ENCODE measurements at regions not wholly inside any gene's neighbourhood (a gene's known extent, or its start where the extent isn't known, plus 50 kb on each side); places are given as distances from the start of the nearest gene placed in this dataset.
"Not testable (repeated sequence)": the region's sequence is repeated elsewhere in the genome, so short reads cannot be mapped to it uniquely, and the experiment has no call there.

GRCh38 chr5:106637275-106637674, 1033.5 kb downstream of the EFNA5 start:
- no peaks in the 10 kb centered on the region for H3K4me1 Mint-ChIP-seq

DNA sequence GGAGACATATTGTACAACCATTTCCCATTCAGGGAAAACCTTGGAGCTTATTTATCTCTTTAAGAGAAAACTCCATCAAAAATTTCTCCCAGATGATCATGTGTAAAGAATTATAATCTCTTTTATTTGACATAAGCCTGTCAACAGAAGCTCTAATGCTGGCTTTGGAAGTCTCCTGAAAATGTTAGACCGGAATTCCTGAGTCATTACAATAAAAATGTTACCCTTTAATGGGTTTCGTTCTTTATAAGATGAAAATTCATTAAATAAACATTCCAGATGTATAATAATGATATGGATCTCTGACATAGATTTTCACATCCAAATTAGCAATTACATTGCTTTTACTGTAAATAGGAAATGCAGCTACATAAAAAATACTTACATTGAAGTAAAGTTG, 1036.4 kb downstream of the EFNA5 start:
- ChIA-PET CTCF (no interaction called here), POLR2A (no interaction called here)
- ATAC-seq (no peak), DNase-seq (no peak)
- no peaks in the 10 kb centered on the region for H3K36me3 Mint-ChIP-seq (ENCODE audit: low read depth)
- no peak overlapping the region for H3K4me3 Mint-ChIP-seq
- H3K9me3 Mint-ChIP-seq (ENCODE audit: low read depth) = peaks cover 7% of the 10 kb centered on the region
- intact Hi-C loops (cut with DNase I, micrococcal nuclease) = no loop called here
- no peaks in the 10 kb centered on the region for H3K27me3 Mint-ChIP-seq
- H3K27ac Mint-ChIP-seq = no peak overlapping the region
- no peaks in the 10 kb centered on the region for H3K4me1 Mint-ChIP-seq

More at GRCh38 chr5:106637275-106637674, 1033.5 kb downstream of the EFNA5 start:
- Mint-ChIP-seq H3K4me3 (no peak overlapping the region), H3K9me3 (ENCODE audit: low read depth) (peaks cover 7% of the 10 kb centered on the region), H3K27me3 (no peaks in the 10 kb centered on the region), H3K36me3 (ENCODE audit: low read depth) (no peaks in the 10 kb centered on the region), H3K27ac (no peak overlapping the region)
- ChIA-PET POLR2A (no interaction called here), CTCF (no interaction called here)
- no peak for ATAC-seq
- no peak for DNase-seq
- intact Hi-C loops (cut with DNase I, micrococcal nuclease) = no loop called here

GRCh38 chr5:106633825-106634224, 1036.9 kb downstream of the EFNA5 start:
- intact Hi-C loops (cut with DNase I, micrococcal nuclease) = no loop called here
- Mint-ChIP-seq H3K4me1 (no peaks in the 10 kb centered on the region), H3K9me3 (ENCODE audit: low read depth) (peaks cover 9% of the 10 kb centered on the region), H3K36me3 (ENCODE audit: low read depth) (no peaks in the 10 kb centered on the region), H3K27me3 (no peaks in the 10 kb centered on the region), H3K4me3 (no peak overlapping the region), H3K27ac (no peak overlapping the region)
- no peak for ATAC-seq
- POLR2A ChIA-PET = no interaction called here
- no peak for DNase-seq
- CTCF ChIA-PET = interaction anchor here (1.3 kb wide), 1 partner anchor 14 kb away, joined by 3 read pairs; no protein-coding TSS in a partner anchor

- H3K4me1 Mint-ChIP-seq; H3K9me3 Mint-ChIP-seq (ENCODE audit: low read depth); ATAC-seq; DNase-seq; POLR2A ChIA-PET; H3K27me3 Mint-ChIP-seq; H3K27ac Mint-ChIP-seq; intact Hi-C loops (cut with DNase I, micrococcal nuclease); CTCF ChIA-PET; H3K4me3 Mint-ChIP-seq; H3K36me3 Mint-ChIP-seq (ENCODE audit: low read depth): not testable (repeated sequence)
These were observed 1042.3 kb downstream of the EFNA5 start for GRCh38 chr5:106628456-106628855.

DNA sequence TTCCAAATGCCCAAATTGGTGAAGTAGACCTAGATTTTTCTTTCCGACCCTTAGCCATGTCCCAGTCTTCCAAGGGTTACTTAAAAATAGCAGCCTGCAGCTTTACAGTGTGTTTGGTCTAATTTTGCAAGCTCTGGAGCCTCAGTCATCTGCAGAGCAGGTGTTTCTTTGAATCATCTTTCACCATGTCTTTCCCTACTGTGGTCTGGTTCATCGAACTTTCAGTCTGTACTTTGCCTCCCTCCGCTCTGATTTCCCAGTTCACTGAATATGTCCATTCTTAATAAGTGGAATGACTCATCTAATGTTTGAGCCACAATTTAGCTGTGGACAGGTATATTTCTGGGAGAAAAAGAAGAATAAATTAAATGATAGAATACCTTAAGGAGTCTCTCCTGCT, 1060.7 kb downstream of the EFNA5 start:
- H3K4me3 Mint-ChIP-seq = no peak overlapping the region
- no peaks in the 10 kb centered on the region for H3K9me3 Mint-ChIP-seq (ENCODE audit: low read depth)
- DNase-seq = no peak
- ChIA-PET CTCF (no interaction called here), POLR2A (no interaction called here)
- no peaks in the 10 kb centered on the region for H3K27me3 Mint-ChIP-seq
- no peak overlapping the region for H3K27ac Mint-ChIP-seq
- no peak for ATAC-seq
- intact Hi-C loops (cut with DNase I, micrococcal nuclease) = no loop called here
- no peaks in the 10 kb centered on the region for H3K4me1 Mint-ChIP-seq
- H3K36me3 Mint-ChIP-seq (ENCODE audit: low read depth) = no peaks in the 10 kb centered on the region

DNA sequence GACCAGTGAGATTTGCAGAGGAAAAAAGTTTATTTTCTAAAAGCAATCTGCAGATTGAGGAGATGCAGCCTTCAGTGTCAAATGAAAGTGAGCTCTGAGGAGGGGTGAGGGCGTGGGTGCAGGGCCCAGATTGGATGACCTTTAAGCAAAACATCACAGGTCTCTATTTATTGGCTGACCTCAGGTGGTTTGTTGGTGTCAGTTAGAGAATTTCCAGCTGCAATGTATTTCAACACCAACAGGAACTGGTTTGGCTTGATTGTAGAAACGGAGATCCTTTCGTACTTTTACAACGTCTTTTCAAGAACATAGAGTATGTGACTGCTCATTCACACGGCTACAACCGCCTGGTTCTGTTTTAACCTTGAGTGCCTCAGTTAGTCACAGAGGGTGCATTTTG, 1069.1 kb downstream of the EFNA5 start:
- Mint-ChIP-seq H3K36me3 (ENCODE audit: low read depth) (no peaks in the 10 kb centered on the region), H3K9me3 (ENCODE audit: low read depth) (peaks cover 8% of the 10 kb centered on the region), H3K4me3 (no peak overlapping the region), H3K27ac (no peak overlapping the region), H3K27me3 (no peaks in the 10 kb centered on the region), H3K4me1 (no peaks in the 10 kb centered on the region)
- DNase-seq (no peak), ATAC-seq (no peak)
- POLR2A ChIA-PET = no interaction called here
- intact Hi-C loops (cut with DNase I, micrococcal nuclease) = no loop called here
- CTCF ChIA-PET = no interaction called here

DNA sequence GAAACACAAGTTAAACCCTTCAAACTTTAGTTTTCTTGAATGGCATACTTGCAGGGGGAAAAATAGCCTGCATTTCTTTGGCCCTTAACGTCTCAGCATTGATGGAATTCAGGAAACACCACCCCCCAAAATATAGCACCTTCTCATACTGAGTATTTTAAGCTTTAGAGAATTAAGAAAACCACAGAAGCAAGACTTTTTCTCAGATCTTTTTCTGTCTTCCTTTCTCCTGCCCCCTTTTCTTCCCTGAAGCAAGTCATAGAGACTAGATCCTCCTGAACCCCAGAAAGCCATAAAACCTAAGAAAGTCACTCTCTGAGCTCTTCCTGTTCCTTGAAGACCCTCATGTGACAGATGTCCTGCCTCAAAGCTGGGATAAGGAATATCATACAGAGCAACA, 1069.9 kb downstream of the EFNA5 start:
- CTCF ChIA-PET = no interaction called here
- DNase-seq (no peak), ATAC-seq (no peak)
- Mint-ChIP-seq H3K4me1 (no peaks in the 10 kb centered on the region), H3K27me3 (no peaks in the 10 kb centered on the region), H3K9me3 (ENCODE audit: low read depth) (peaks cover 8% of the 10 kb centered on the region), H3K27ac (no peak overlapping the region), H3K36me3 (ENCODE audit: low read depth) (no peaks in the 10 kb centered on the region), H3K4me3 (no peak overlapping the region)
- intact Hi-C loops (cut with DNase I, micrococcal nuclease) = no loop called here
- POLR2A ChIA-PET = no interaction called here

GRCh38 chr5:106595864-106596263, 1074.9 kb downstream of the EFNA5 start:
- POLR2A ChIA-PET = no interaction called here
- intact Hi-C loops (cut with DNase I, micrococcal nuclease) = no loop called here
- no peak overlapping the region for H3K27ac Mint-ChIP-seq
- H3K4me1 Mint-ChIP-seq = no peaks in the 10 kb centered on the region
- no peaks in the 10 kb centered on the region for H3K36me3 Mint-ChIP-seq (ENCODE audit: low read depth)
- CTCF ChIA-PET = no interaction called here
- H3K4me3 Mint-ChIP-seq = no peak overlapping the region
- peaks cover 6% of the 10 kb centered on the region for H3K9me3 Mint-ChIP-seq (ENCODE audit: low read depth)
- no peak for ATAC-seq
- no peak for DNase-seq
- no peaks in the 10 kb centered on the region for H3K27me3 Mint-ChIP-seq

- H3K4me1 Mint-ChIP-seq = no peaks in the 10 kb centered on the region
- ChIA-PET POLR2A (no interaction called here), CTCF (no interaction called here)
- no peaks in the 10 kb centered on the region for H3K27me3 Mint-ChIP-seq
- H3K36me3 Mint-ChIP-seq (ENCODE audit: low read depth) = no peaks in the 10 kb centered on the region
- DNase-seq = no peak
- no peak overlapping the region for H3K4me3 Mint-ChIP-seq
- no peak for ATAC-seq
- H3K9me3 Mint-ChIP-seq (ENCODE audit: low read depth) = peaks cover 3% of the 10 kb centered on the region
- intact Hi-C loops (cut with DNase I, micrococcal nuclease) = no loop called here
- H3K27ac Mint-ChIP-seq = no peak overlapping the region
These were observed 1086.5 kb downstream of the EFNA5 start for GRCh38 chr5:106584268-106584667.

GRCh38 chr5:106578736-106579135, 1092.0 kb downstream of the EFNA5 start:
- H3K36me3 Mint-ChIP-seq (ENCODE audit: low read depth) = no peaks in the 10 kb centered on the region
- H3K9me3 Mint-ChIP-seq (ENCODE audit: low read depth) = no peaks in the 10 kb centered on the region
- no peaks in the 10 kb centered on the region for H3K4me1 Mint-ChIP-seq
- no peaks in the 10 kb centered on the region for H3K27me3 Mint-ChIP-seq
- H3K4me3 Mint-ChIP-seq = no peak overlapping the region
- POLR2A ChIA-PET = no interaction called here
- CTCF ChIA-PET = no interaction called here
- no peak for DNase-seq
- intact Hi-C loops (cut with DNase I, micrococcal nuclease) = no loop called here
- no peak for ATAC-seq
- no peak overlapping the region for H3K27ac Mint-ChIP-seq

DNA sequence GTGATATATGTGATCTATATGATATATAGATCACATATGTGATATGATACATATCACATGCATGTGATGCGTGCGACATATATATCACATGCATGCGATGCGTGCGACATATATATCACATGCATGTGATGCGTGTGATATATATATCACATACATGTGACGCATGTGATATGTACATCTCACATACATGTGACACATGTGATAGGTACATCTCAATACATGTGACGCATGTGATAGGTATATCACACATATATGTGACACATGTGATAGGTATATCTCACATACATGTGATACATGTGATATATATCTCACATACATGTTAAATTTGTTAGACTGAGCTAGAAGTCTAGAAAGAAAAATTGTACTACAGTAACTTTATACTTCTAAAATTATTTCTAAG, 1095.9 kb downstream of the EFNA5 start:
- no peak for ATAC-seq
- ChIA-PET CTCF (no interaction called here), POLR2A (no interaction called here)

GRCh38 chr5:106566031-106566430, 1104.7 kb downstream of the EFNA5 start:
- DNase-seq = no peak
- Mint-ChIP-seq H3K4me1 (no peaks in the 10 kb centered on the region), H3K27ac (no peak overlapping the region), H3K9me3 (ENCODE audit: low read depth) (peaks cover 6% of the 10 kb centered on the region), H3K4me3 (no peak overlapping the region), H3K36me3 (ENCODE audit: low read depth) (no peaks in the 10 kb centered on the region), H3K27me3 (no peaks in the 10 kb centered on the region)
- CTCF ChIA-PET = no interaction called here
- POLR2A ChIA-PET = interaction anchor here (0.8 kb wide), 1 partner anchor 8 kb away, joined by 3 read pairs; no protein-coding TSS in a partner anchor
- no peak for ATAC-seq
- intact Hi-C loops (cut with DNase I, micrococcal nuclease) = no loop called here

More for the DNA sequence above, 1095.9 kb downstream of the EFNA5 start:
- no peak for DNase-seq
- no peaks in the 10 kb centered on the region for H3K36me3 Mint-ChIP-seq (ENCODE audit: low read depth)
- no peaks in the 10 kb centered on the region for H3K9me3 Mint-ChIP-seq (ENCODE audit: low read depth)
- H3K27ac Mint-ChIP-seq = no peak overlapping the region
- no peak overlapping the region for H3K4me3 Mint-ChIP-seq
- intact Hi-C loops (cut with DNase I, micrococcal nuclease) = no loop called here
- H3K4me1 Mint-ChIP-seq = no peaks in the 10 kb centered on the region
- H3K27me3 Mint-ChIP-seq = no peaks in the 10 kb centered on the region

DNA sequence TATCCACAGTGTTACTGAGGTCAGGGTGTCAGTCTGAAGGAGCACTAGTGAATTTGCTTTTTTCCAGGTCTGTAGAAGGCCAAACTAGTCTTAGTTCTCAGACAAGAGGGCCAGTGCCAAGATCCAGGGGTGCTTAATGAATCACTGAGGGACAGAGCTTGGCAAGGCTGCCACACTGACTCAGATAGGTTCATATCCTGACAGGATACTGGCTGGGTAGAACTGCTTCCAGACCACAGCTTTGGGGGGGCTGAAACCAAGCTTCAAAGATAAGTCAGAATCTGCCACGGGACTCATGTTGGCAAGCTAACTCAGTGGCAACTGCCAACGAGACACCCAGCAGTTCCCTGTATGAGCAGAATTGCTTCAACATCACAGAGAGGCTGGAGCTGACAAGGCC, 1125.4 kb downstream of the EFNA5 start:
- intact Hi-C loops (cut with DNase I, micrococcal nuclease) = no loop called here
- ChIA-PET CTCF (interaction anchor here (0.6 kb wide), 1 partner anchor 19 kb away, joined by 4 read pairs; no protein-coding TSS in a partner anchor), POLR2A (no interaction called here)
- DNase-seq (no peak), ATAC-seq (no peak)
- Mint-ChIP-seq H3K27ac (no peak overlapping the region), H3K9me3 (ENCODE audit: low read depth) (peaks cover 13% of the 10 kb centered on the region), H3K27me3 (no peaks in the 10 kb centered on the region), H3K4me1 (no peaks in the 10 kb centered on the region), H3K36me3 (ENCODE audit: low read depth) (no peaks in the 10 kb centered on the region), H3K4me3 (no peak overlapping the region)
